Vagina (tissue), 2 donors: ENCODE measurements at regions not wholly inside any gene's neighbourhood (a gene's known extent, or its start where the extent isn't known, plus 50 kb on each side); places are given as distances from the start of the nearest gene placed in this dataset.
A peak's percentile ranks its signal among the peaks of the same experiment; 100 is the strongest.

Source experiments
- DNase-seq, 2 donors: peaks; one replicate each; pipeline ENCODE4 v3.0.0-alpha.2; 2017; ENCODE audit errors: extremely low spot score in 2 of 2
- H3K27ac ChIP-seq: fragments of 200-600 bp; sonication (generic); one replicate; pipeline ENCODE4 v1.5.1; 2019
- H3K27me3 ChIP-seq: fragments of 200-600 bp; sonication (generic); one replicate; pipeline ENCODE4 v1.5.1; 2019
- H3K36me3 ChIP-seq, 2 donors: fragments of 200-600 bp; sonication (generic); one replicate each; pipeline ENCODE4 v1.5.1; 2017 to 2019
- H3K4me1 ChIP-seq: fragments of 200-600 bp; sonication (generic); one replicate; pipeline ENCODE4 v1.5.1; 2019
- H3K4me3 ChIP-seq, 2 donors: fragments of 200-600 bp; sonication (generic); 1 replicate in 1 of 2; 2 replicates in 1 of 2; pipeline ENCODE4 v1.5.1; 2016 to 2019
- H3K9me3 ChIP-seq: fragments of 200-600 bp; sonication (generic); one replicate; pipeline ENCODE4 v1.5.1; 2019
- POLR2A ChIP-seq, 2 donors: fragments of 450-650 bp; IDR thresholded peaks; one replicate each; pipeline ENCODE4 v1.6.1; 2017; ENCODE audit warnings: antibody characterized with exemption in 2 of 2, mild to moderate bottlenecking in 2 of 2, moderate library complexity in 2 of 2
- POLR2AphosphoS5 ChIP-seq, 2 donors: sonication (generic); formaldehyde crosslinking; IDR thresholded peaks; one replicate each; pipeline ENCODE4 v1.9.0; 2017; ENCODE audit warnings: antibody characterized with exemption in 2 of 2, mild to moderate bottlenecking in 2 of 2, low read depth in 1 of 2; ENCODE audit not compliant: insufficient read depth in 1 of 2
- intact Hi-C: fragments of 100-400 bp; cut with DNase I; formaldehyde crosslinking; loops from one replicate; pipeline ENCODE4 v1.15.1; 2023
- TF ChIP-seq, protein P1 (sequence below), 3 experiments: fragments of 450-650 bp in 2 of 3; fragments of 200-600 bp in 1 of 3; sonication (generic) in 1 of 3; IDR thresholded peaks; one replicate each; pipeline ENCODE4 v1.5.1; 2017 to 2019; ENCODE audit warnings: antibody characterized with exemption in 3 of 3, mild to moderate bottlenecking in 2 of 3, moderate library complexity in 2 of 3

GRCh38 chr16:80318107-80318506 is 222.7 kb upstream of the DYNLRB2 start:
- no peaks in the 10 kb centered on the region for H3K9me3 ChIP-seq
- TF ChIP-seq, protein P1, sequence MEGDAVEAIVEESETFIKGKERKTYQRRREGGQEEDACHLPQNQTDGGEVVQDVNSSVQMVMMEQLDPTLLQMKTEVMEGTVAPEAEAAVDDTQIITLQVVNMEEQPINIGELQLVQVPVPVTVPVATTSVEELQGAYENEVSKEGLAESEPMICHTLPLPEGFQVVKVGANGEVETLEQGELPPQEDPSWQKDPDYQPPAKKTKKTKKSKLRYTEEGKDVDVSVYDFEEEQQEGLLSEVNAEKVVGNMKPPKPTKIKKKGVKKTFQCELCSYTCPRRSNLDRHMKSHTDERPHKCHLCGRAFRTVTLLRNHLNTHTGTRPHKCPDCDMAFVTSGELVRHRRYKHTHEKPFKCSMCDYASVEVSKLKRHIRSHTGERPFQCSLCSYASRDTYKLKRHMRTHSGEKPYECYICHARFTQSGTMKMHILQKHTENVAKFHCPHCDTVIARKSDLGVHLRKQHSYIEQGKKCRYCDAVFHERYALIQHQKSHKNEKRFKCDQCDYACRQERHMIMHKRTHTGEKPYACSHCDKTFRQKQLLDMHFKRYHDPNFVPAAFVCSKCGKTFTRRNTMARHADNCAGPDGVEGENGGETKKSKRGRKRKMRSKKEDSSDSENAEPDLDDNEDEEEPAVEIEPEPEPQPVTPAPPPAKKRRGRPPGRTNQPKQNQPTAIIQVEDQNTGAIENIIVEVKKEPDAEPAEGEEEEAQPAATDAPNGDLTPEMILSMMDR (IDR thresholded peaks at IDR 0.05): no peak
- TF ChIP-seq POLR2AphosphoS5 (IDR thresholded peaks at IDR 0.05; ENCODE audit: insufficient read depth in 1 of 2, low read depth in 1 of 2) (no peak), POLR2A (IDR thresholded peaks at IDR 0.05) (no peak)
- H3K4me3 ChIP-seq: no peak overlapping the region
- no peaks in the 10 kb centered on the region for H3K4me1 ChIP-seq
- H3K36me3 ChIP-seq: no peaks in the 10 kb centered on the region
- no peak for DNase-seq
- intact Hi-C loops: no loop called here
- H3K27me3 ChIP-seq: no peaks in the 10 kb centered on the region
- H3K27ac ChIP-seq: no peak overlapping the region

- intact Hi-C loops: no loop called here
- Histone ChIP-seq H3K4me1 (no peaks in the 10 kb centered on the region), H3K27ac (no peak overlapping the region), H3K9me3 (no peaks in the 10 kb centered on the region), H3K36me3 (no peaks in the 10 kb centered on the region), H3K27me3 (no peaks in the 10 kb centered on the region), H3K4me3 (no peak overlapping the region)
- TF ChIP-seq, protein P1 (IDR thresholded peaks at IDR 0.05): no peak
- no peak for DNase-seq
Observed at GRCh38 chr16:80317599-80318037, 223.2 kb upstream of the DYNLRB2 start.

DNA sequence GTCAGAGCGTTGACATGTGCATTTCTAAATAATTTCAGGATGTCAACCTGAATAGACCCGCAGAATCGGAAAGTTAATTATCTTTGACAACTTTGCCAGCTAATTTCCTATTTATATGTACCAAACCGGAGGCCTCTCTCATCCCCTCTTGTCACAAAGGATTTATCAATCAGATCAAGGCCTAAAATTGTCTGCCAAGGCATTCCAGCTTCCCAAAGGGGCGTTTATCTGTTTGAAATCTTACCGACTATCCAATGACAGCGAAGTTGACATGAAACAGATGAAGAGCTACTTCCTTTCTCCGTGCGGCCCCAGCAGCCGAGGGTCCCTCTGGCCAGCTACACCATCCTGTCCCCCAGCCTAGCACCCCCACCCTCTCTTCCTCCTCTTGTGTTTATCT is 223.7 kb upstream of the DYNLRB2 start:
- intact Hi-C loops: no loop called here
- no peak overlapping the region for H3K27ac ChIP-seq
- no peaks in the 10 kb centered on the region for H3K36me3 ChIP-seq
- no peaks in the 10 kb centered on the region for H3K9me3 ChIP-seq
- TF ChIP-seq POLR2A (IDR thresholded peaks at IDR 0.05) (no peak), POLR2AphosphoS5 (IDR thresholded peaks at IDR 0.05; ENCODE audit: insufficient read depth in 1 of 2, low read depth in 1 of 2) (no peak)
- TF ChIP-seq, protein P1 (IDR thresholded peaks at IDR 0.05): no peak
- no peaks in the 10 kb centered on the region for H3K4me1 ChIP-seq
- DNase-seq: no peak
- H3K4me3 ChIP-seq: no peak overlapping the region
- no peaks in the 10 kb centered on the region for H3K27me3 ChIP-seq

DNA sequence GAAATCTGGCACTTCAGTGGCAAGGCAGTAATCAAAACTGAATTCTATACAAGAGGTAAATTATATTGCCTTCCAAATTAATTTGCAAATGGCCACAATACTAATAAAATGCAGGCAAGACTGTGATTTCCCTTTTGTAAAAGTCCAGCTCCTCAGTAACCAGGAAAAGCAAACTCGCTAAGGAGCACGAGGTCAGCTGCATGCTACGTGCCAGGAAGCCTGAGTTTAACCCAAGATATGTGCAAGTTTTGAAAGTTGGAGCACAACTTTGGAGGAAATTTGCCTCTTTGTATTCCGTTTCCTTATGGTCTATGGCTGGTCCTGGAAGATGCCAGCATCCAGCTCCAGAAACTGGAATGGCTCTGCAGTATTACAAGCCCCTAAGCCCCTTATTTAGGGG is 226.8 kb upstream of the DYNLRB2 start:
- Histone ChIP-seq H3K9me3 (no peaks in the 10 kb centered on the region), H3K27ac (no peak overlapping the region), H3K4me1 (no peaks in the 10 kb centered on the region), H3K4me3 (no peak overlapping the region), H3K27me3 (no peaks in the 10 kb centered on the region), H3K36me3 (no peaks in the 10 kb centered on the region)
- TF ChIP-seq, protein P1 (IDR thresholded peaks at IDR 0.05): no peak
- no peak for TF ChIP-seq POLR2AphosphoS5 (IDR thresholded peaks at IDR 0.05; ENCODE audit: insufficient read depth in 1 of 2, low read depth in 1 of 2)
- no peak for TF ChIP-seq POLR2A (IDR thresholded peaks at IDR 0.05)
- no peak for DNase-seq
- intact Hi-C loops: no loop called here

- Histone ChIP-seq H3K4me1 (no peaks in the 10 kb centered on the region), H3K27ac (no peak overlapping the region), H3K9me3 (no peaks in the 10 kb centered on the region), H3K36me3 (no peaks in the 10 kb centered on the region), H3K4me3 (no peak overlapping the region), H3K27me3 (no peaks in the 10 kb centered on the region)
- TF ChIP-seq POLR2AphosphoS5 (IDR thresholded peaks at IDR 0.05; ENCODE audit: insufficient read depth in 1 of 2, low read depth in 1 of 2) (no peak), POLR2A (IDR thresholded peaks at IDR 0.05) (no peak)
- TF ChIP-seq, protein P1 (IDR thresholded peaks at IDR 0.05): no peak
- peak in 1 of 2 donors; percentile 71 for DNase-seq
- intact Hi-C loops: no loop called here
Observed at GRCh38 chr16:80309178-80309577, 231.6 kb upstream of the DYNLRB2 start.
